22Rv1 (cell line): ENCODE measurements at regions not wholly inside any gene's neighbourhood (a gene's known extent, or its start where the extent isn't known, plus 50 kb on each side); places are given as distances from the start of the nearest gene placed in this dataset.

Experiments used
- CTCF ChIP-seq: fragments of 450-650 bp; IDR thresholded peaks from 2 replicates; pipeline ENCODE4 v1.5.1; 2017; ENCODE audit warnings: mild to moderate bottlenecking
- ZFX ChIP-seq: fragments of 450-650 bp; IDR thresholded peaks from 2 replicates; pipeline ENCODE4 v1.6.1; 2017; ENCODE audit warnings: antibody characterized with exemption, borderline replicate concordance

DNA sequence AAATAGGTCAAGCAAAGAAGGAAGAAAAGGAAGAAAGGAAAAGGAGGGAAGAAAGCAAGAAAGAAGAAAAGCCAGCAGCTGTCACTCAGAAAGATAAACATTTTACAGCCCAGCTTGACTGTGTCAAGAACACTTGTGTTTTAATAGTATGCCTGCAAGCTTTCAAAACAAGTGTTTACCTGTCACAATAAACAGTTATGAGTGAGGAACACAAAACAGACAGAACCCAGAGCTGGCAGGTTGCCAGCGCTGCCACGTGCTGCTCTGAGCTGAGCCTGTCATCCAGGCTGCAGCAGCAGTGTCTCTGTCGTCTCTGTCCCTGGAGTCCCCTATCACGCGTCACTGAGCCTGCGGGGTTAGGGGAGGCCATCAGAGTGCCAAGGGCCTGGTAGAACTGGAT lies 827.6 kb upstream of the AUTS2 start:
- TF ChIP-seq CTCF, result no peak
- TF ChIP-seq ZFX, result no peak
